HEK293T (cell line): ENCODE measurements at regions not wholly inside any gene's neighbourhood (a gene's known extent, or its start where the extent isn't known, plus 50 kb on each side); places are given as distances from the start of the nearest gene placed in this dataset.

Experiments used
- CTCF ChIA-PET: fragments of 350-600 bp; formaldehyde crosslinking; extraction: SDS; loops from one replicate; lab custom pipeline; 2021; ENCODE audit warnings: antibody characterized with exemption, inconsistent platforms; lab: Yijun Ruan, JAX
- POLR2A ChIA-PET: fragments of 350-600 bp; formaldehyde crosslinking; extraction: SDS; loops from one replicate; lab custom pipeline; 2020; ENCODE audit warnings: antibody characterized with exemption, inconsistent platforms; lab: Yijun Ruan, JAX
- DNase-seq: peaks from one replicate; pipeline ENCODE4 v3.0.0; 2012; ENCODE audit warnings: mixed read lengths; ENCODE audit errors: extremely low spot score
- ARNT ChIP-seq: fragments of 450-650 bp; IDR thresholded peaks from 2 replicates; pipeline ENCODE4 v1.6.1; 2017; ENCODE audit warnings: mild to moderate bottlenecking
- BHLHE40 ChIP-seq: fragments of 450-650 bp; IDR thresholded peaks from 2 replicates; pipeline ENCODE4 v1.6.1; 2016; ENCODE audit warnings: mild to moderate bottlenecking, moderate library complexity, borderline replicate concordance
- CTBP1 ChIP-seq: fragments of 450-650 bp; IDR thresholded peaks from 2 replicates; pipeline ENCODE4 v1.6.1; 2016; ENCODE audit warnings: borderline replicate concordance
- ELF4 ChIP-seq: fragments of 450-650 bp; IDR thresholded peaks from 2 replicates; pipeline ENCODE4 v1.6.1; 2017; ENCODE audit warnings: antibody characterized with exemption
- FOXA1 ChIP-seq: fragments of 450-650 bp; IDR thresholded peaks from 2 replicates; pipeline ENCODE4 v1.6.1; 2016; ENCODE audit warnings: mild to moderate bottlenecking
- FOXK2 ChIP-seq: fragments of 450-650 bp; IDR thresholded peaks from 2 replicates; pipeline ENCODE4 v1.6.1; 2016; ENCODE audit warnings: mild to moderate bottlenecking
- FOXM1 ChIP-seq: fragments of 450-650 bp; IDR thresholded peaks from 2 replicates; pipeline ENCODE4 v1.6.1; 2017; ENCODE audit warnings: mild to moderate bottlenecking, borderline replicate concordance
- HDGF ChIP-seq: fragments of 450-650 bp; IDR thresholded peaks from 2 replicates; pipeline ENCODE4 v1.6.1; 2017; ENCODE audit warnings: antibody characterized with exemption, borderline replicate concordance
- L3MBTL2 ChIP-seq: fragments of 450-650 bp; conservative IDR thresholded peaks from 2 replicates; pipeline ENCODE4 v1.6.1; 2016; ENCODE audit warnings: mild to moderate bottlenecking
- LEF1 ChIP-seq: fragments of 450-650 bp; IDR thresholded peaks from 2 replicates; pipeline ENCODE4 v1.6.1; 2017; ENCODE audit warnings: mild to moderate bottlenecking, borderline replicate concordance
- NFRKB ChIP-seq: fragments of 450-650 bp; IDR thresholded peaks from 2 replicates; pipeline ENCODE4 v1.6.1; 2016; ENCODE audit warnings: mild to moderate bottlenecking, moderate library complexity
- SP1 ChIP-seq: fragments of 450-650 bp; IDR thresholded peaks from 2 replicates; pipeline ENCODE4 v1.6.1; 2017
- SUZ12 ChIP-seq: fragments of 450-650 bp; IDR thresholded peaks from 2 replicates; pipeline ENCODE4 v1.6.1; 2016; ENCODE audit warnings: mild to moderate bottlenecking
- TARDBP ChIP-seq: fragments of 450-650 bp; IDR thresholded peaks from 2 replicates; pipeline ENCODE4 v1.6.1; 2016
- ZNF384 ChIP-seq: fragments of 450-650 bp; IDR thresholded peaks from 2 replicates; pipeline ENCODE4 v1.6.1; 2016
- TF ChIP-seq, protein P1 (sequence below): fragments of 450-650 bp; IDR thresholded peaks from 2 replicates; pipeline ENCODE4 v1.6.1; 2016

DNA sequence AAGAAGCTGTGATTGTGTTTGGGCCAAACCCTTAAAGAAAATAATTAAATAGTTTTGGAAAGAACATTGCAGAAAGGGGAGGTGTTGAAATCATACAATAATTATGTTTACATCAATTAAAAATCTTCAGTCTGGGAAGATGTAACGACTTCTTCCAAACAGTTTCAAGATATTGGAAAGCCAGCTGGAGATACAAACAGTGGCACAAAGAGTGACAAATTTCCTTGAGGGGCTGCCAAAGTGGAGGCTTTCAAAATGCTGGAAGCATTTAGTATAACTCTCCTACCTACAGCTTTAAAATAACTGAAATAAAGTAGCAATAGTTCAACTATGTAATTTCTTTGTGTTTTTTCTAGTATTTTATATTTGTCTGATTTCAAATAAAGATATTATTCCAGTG is 405.0 kb downstream of the DNAJB9 start:
- CTCF ChIA-PET, result no interaction called here
- POLR2A ChIA-PET, result no interaction called here
- no peak for DNase-seq
- no peak for TF ChIP-seq L3MBTL2
- no peak for TF ChIP-seq SP1
- no peak for TF ChIP-seq BHLHE40
- no peak for TF ChIP-seq FOXK2
- TF ChIP-seq FOXA1, result no peak
- TF ChIP-seq ZNF384, result no peak
- no peak for TF ChIP-seq NFRKB
- no peak for TF ChIP-seq HDGF
- no peak for TF ChIP-seq ELF4
- TF ChIP-seq ARNT, result no peak
- no peak for TF ChIP-seq TARDBP
- no peak for TF ChIP-seq LEF1
- no peak for TF ChIP-seq SUZ12
- TF ChIP-seq, protein P1, sequence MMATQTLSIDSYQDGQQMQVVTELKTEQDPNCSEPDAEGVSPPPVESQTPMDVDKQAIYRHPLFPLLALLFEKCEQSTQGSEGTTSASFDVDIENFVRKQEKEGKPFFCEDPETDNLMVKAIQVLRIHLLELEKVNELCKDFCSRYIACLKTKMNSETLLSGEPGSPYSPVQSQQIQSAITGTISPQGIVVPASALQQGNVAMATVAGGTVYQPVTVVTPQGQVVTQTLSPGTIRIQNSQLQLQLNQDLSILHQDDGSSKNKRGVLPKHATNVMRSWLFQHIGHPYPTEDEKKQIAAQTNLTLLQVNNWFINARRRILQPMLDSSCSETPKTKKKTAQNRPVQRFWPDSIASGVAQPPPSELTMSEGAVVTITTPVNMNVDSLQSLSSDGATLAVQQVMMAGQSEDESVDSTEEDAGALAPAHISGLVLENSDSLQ, result no peak
- no peak for TF ChIP-seq FOXM1
- no peak for TF ChIP-seq CTBP1

DNA sequence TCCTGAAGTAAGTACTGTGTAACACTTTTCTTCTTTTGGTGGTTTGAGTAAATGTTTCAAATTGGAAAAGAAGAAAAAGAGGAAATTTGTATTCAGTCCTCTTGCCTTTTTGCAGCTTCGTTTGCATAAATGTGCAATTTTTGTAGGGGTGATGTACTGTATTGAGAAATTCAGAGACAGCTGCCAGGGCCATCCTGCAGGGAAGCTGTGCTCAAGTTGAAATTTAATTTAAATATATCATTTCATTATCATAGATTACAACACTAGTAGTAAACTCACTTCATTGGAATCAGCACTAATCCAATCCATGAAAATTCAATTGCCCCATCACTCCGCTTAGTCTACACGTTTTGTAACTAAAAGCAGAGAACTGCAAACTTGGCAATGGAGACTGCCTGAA is 415.4 kb downstream of the DNAJB9 start:
- no peak for TF ChIP-seq CTBP1
- TF ChIP-seq HDGF, result no peak
- TF ChIP-seq, protein P1, result no peak
- TF ChIP-seq FOXM1, result no peak
- TF ChIP-seq ELF4, result no peak
- ChIA-PET CTCF (no interaction called here), POLR2A (no interaction called here)
- no peak for DNase-seq

DNA sequence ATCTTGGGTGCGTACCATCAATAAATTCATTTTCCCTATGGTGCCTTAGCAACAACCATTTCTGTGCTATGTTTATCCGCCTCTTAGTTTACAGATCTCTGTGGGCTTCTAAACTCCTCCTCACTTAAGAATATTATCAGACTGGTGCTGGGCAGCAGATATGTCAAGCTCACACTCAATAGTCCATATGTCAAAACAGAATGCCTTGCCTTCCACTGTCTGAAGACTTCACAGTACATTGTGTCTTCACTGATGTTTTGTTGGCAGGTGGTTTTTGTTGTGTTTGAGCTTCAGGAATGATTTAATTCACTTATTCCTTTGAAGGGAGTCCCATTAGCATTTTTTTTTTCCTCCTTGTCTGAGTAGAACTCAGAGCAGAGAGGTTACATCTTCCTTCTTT is 419.6 kb downstream of the DNAJB9 start:
- TF ChIP-seq, protein P1, result no peak
- TF ChIP-seq LEF1 (no peak), TARDBP (no peak), SUZ12 (no peak)
- POLR2A ChIA-PET, result no interaction called here
- no peak for DNase-seq
- CTCF ChIA-PET, result no interaction called here

DNA sequence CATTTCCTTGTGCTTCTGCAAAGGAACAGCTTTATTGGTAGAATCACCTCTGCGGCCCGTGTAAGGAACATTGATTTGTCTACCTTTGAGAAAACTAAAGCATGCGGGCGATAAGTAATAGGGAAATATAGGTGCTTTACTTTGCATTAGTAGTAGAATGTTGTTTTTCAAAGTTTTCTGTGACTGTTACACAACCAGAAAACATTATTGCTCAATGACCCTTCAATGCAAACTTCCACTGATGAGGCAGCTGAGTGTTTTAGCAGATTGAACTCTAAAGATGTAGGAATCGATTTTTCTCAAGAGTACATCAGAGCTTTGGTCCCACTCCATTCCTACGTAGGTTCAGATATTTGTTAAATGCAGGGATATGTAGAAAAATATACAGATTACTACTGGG is 427.8 kb downstream of the DNAJB9 start:
- CTCF ChIA-PET, result no interaction called here
- no peak for DNase-seq
- TF ChIP-seq, protein P1, result no peak
- no peak for TF ChIP-seq HDGF
- TF ChIP-seq TARDBP, result no peak
- no peak for TF ChIP-seq SUZ12
- TF ChIP-seq SP1, result no peak
- TF ChIP-seq L3MBTL2, result no peak
- no peak for TF ChIP-seq CTBP1
- TF ChIP-seq NFRKB, result no peak
- no peak for TF ChIP-seq ELF4
- TF ChIP-seq ARNT, result no peak
- no peak for TF ChIP-seq FOXM1
- no peak for TF ChIP-seq LEF1
- TF ChIP-seq ZNF384, result no peak
- TF ChIP-seq FOXK2, result no peak
- no peak for TF ChIP-seq BHLHE40
- TF ChIP-seq FOXA1, result no peak
- POLR2A ChIA-PET, result no interaction called here

DNA sequence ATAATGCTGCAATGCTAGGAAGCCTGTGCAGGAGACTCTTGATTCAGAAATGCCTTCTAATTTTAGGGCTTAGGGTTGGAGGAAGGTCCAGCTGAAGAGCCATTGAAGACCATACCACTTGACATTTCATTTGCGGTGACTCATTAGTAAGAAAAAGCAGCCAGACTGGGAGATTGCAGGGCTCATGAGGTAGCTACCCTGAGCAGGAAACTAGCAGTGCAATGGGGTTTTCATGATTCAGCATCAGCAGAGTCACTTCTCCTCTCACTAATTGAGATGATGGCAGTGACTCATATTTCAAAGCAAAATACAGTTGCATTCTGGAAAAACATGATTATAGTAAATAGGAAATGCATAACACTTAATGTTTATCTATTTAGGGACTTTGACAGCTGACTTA is 434.1 kb downstream of the DNAJB9 start:
- ChIA-PET CTCF (no interaction called here), POLR2A (no interaction called here)
- no peak for DNase-seq
- TF ChIP-seq L3MBTL2, result no peak

DNA sequence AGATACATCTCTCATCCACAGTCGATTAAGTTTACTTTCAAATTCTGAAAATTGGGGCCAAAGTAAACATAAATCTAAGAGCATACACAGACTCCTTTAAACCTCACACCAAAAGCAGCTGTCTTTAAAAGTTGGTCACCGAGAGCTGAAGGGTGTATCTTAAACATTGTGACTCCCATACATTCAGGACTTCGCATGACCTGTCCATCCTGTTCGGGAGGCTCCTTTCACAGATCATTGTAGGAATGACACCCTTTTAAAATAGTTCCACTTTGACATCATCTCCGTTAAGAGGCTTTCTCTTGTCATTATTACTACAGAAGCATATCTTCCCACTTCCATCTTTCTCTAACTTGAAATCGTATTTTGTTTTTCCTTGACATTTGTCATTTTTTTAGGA is 440.0 kb downstream of the DNAJB9 start:
- CTCF ChIA-PET, result no interaction called here
- DNase-seq, result no peak
- POLR2A ChIA-PET, result no interaction called here
- no peak for TF ChIP-seq TARDBP
- no peak for TF ChIP-seq BHLHE40
- TF ChIP-seq CTBP1, result no peak
- no peak for TF ChIP-seq FOXA1

DNA sequence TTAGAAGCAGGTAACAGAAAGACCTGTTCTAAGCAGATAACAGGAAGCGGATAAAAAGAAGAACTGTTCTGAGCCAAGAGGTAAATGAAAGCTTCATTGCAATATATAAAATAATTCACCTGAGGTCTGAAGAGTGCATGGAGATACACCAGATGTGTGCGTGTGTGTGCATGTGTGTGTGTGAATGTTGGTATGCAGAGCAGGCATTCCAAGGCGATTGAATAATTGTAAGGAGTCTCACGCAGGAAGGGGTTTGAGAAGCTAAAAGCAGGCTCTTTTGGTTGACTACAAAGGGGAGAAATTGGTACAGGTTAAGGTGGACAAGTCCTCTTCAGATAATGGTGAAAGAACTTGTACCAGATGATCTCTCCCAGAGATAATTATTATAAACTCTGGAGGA is 450.6 kb downstream of the DNAJB9 start:
- DNase-seq, result no peak
- CTCF ChIA-PET, result no interaction called here
- TF ChIP-seq SP1, result no peak
- TF ChIP-seq CTBP1, result no peak
- no peak for TF ChIP-seq TARDBP
- POLR2A ChIA-PET, result no interaction called here
